ENCODE measurements at regions not wholly inside any gene's neighbourhood (a gene's known extent, or its start where the extent isn't known, plus 50 kb on each side); places are given as distances from the start of the nearest gene placed in this dataset.
"Not testable (repeated sequence)": the region's sequence is repeated elsewhere in the genome, so short reads cannot be mapped to it uniquely, and the experiment has no call there.

DNA sequence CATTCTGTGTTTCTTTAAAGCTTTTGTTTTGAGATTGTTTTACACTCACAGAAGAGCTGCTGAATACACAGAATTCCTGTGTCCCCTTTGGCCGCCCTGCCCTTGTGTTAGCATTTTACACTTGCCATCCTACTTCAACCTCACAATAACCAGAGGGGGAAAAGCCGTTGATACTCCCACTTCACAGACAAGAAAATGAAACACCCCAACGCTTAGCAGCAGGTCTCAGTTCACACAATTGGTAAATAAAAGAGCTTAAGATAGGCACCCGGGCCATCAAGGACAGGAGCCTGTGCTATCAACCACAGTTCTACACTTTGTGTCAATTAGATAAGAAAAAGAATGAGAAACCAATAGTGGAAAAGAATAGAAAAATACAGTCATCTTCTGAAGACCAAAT, 178.0 kb downstream of the SYK start:
- no peak for DNase-seq (ENCODE audit: low read depth, low spot score)

- no peak for DNase-seq (ENCODE audit: low read depth, low spot score)
Measured at GRCh38 chr9:90981726-90982125, 180.1 kb downstream of the SYK start.

GRCh38 chr9:90983394-90983793, 181.8 kb downstream of the SYK start:
- DNase-seq (ENCODE audit: low read depth, low spot score), result no peak

DNA sequence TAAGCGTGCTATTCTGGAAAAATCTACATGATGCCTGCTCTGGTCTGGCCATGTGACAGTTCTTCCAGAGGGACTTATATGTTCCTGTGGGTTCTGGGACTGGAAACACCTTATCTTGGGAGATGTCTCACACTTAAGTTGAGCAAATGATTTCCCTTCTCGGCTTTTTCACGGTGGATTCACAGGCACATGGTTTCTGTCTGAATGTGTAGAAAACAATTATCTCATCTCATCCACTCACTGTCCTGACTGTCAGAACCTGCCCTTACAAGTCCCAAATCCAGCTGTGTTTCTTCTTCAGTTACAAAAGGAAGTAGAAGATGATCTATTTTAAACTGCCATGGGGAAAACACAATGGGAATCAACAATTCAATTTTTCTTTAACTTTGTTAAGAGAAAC, 184.0 kb downstream of the SYK start:
- DNase-seq (ENCODE audit: low read depth, low spot score), result no peak

DNA sequence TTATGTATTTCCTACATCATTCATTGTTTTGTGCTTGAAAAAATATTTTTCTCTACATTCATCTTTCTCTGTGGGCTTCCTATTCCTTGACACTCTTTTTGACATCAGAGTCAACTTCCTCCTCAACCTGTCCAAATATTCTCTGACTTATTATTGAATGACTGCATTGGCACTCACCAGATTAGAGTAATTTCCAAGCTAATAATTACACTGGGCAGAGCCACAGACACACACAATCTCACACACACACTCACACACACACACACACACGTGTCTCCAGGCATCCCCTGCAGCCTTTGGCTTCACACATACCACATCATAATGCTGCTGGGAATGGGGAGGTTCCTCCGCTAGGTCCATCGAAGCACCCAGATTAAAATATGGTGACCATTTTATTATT, 184.5 kb downstream of the SYK start:
- no peak for DNase-seq (ENCODE audit: low read depth, low spot score)

- no peak for DNase-seq (ENCODE audit: low read depth, low spot score)
Measured at GRCh38 chr9:90987566-90987965, 185.9 kb downstream of the SYK start.

GRCh38 chr9:90988318-90988717, 186.7 kb downstream of the SYK start:
- DNase-seq (ENCODE audit: low read depth, low spot score), result no peak

DNA sequence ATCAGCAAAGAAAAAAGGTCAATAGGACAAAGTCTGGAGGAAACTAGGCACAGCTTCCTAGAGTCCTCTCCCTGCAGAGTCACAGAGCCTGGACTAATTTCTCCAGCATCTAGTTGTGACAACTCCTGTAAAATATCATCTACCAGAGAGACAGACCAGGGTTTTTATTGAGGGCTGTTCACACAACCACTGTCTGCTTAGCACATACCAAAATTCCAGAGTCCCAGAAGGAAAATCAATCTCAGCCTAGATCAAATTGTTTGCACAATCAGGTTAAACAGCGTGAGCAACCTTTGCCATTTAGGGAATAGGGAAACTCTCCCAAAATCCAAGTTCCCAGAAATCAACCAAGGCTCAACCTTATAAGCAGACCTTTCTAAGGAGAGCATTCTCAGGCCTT, 190.3 kb downstream of the SYK start:
- DNase-seq (ENCODE audit: low read depth, low spot score), result no peak

GRCh38 chr9:90995516-90995915, 193.9 kb downstream of the SYK start:
- no peak for DNase-seq (ENCODE audit: low read depth, low spot score)

- DNase-seq (ENCODE audit: low read depth, low spot score), result no peak
Measured at GRCh38 chr9:90996154-90997065, 194.8 kb downstream of the SYK start.

DNA sequence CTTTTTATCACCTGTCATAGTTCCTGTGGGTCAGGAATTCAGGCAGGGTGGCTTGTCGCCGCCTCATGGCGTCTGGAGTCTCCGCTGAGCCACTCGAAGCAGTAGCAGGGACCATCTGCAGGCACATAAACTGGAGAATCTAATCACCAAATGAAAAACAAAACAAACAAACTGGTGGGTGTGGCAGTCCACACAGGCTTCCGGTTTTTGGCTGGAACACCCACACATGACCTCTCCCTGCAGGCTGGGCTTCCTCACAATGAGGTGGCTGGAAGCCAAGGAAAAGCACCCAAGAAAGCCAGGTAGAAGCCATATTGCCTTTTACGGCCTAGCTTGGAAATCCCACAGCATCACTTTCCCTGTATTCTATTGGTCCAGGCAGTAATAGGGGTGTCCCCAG, 197.0 kb downstream of the SYK start:
- no peak for DNase-seq (ENCODE audit: low read depth, low spot score)

GRCh38 chr9:90999425-91000397, 198.1 kb downstream of the SYK start:
- no peak for DNase-seq (ENCODE audit: low read depth, low spot score)

DNA sequence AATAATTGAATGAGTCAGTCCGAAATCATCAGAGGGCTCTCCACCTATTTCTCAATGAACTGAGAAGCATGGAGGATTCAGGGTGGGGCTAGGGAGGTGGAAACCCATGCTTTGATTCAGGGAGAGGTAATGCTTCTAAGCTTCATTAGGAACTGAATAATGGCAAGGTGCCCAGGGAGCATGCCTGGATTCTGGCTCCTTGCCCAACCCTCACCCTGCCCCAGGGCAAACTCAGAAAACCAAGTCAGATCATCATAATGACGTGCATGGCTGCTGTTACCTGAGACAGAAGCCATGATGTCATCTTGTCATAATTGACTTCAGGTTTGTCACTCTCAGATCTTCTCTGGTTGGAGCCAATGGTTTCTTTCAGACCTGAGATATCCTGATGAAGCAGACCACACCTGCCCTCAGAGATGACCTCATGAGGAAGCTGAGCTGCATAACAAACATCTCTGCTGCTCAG, 199.6 kb downstream of the SYK start:
- DNase-seq (ENCODE audit: low read depth, low spot score), result no peak

DNA sequence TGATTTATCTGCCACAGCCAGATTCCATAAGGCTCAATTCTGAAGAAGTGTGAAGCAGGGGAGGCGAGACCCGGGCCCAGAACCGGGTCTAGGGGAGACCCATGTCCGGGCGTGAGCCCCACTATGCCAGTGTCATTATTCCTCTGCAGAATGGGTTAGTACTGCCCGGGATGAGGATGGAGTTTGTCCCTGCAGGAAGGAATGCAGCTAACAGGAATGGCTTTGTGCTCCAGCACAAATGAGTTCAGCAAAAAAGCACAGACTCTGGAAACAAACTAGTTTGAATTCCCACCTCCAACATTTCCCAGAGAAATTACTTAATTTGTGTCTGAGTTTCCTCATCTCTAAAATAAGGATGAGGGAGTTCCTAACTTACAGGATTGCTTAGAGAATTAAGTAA, 202.9 kb downstream of the SYK start:
- no peak for DNase-seq (ENCODE audit: low read depth, low spot score)

DNA sequence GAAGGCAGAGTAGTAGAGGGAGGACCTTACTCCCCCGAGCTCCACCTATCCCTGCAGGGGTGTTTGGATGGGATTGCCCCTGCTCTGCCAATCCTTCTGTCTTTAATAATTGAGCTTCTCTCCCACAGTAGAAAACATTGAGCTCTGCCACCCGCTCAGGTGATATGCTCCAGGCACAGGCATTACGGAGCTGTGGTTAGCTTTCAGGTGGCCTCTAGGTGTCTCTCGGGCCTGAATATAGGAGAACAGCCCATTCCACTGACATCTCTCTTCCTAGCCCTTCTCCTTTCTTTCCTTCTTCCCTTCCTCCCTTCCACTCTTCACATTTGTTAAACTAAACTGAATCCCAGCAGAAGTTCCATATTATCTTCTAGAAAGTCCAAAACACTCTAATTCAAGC, 203.4 kb downstream of the SYK start:
- no peak for DNase-seq (ENCODE audit: low read depth, low spot score)

DNA sequence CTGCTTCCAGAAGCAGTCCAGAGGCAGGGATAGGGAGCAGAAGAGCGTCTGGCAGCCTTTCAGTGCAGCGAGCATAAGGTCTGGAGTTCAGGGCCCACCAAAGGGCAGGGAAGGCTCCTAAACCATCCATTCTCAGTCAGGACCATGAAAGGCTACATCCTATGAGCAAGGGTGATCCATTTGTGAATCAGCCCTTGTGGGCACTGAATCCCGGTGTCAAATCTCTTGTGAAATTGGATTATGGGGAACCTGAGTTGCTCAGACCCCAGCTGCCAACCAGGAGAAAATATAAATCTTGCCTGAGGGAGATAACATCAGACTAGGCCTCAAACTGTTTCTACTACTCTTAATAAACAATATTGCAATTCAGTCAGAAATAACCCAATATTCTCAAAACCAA, 204.4 kb downstream of the SYK start:
- no peak for DNase-seq (ENCODE audit: low read depth, low spot score)

- DNase-seq (ENCODE audit: low read depth, low spot score), result no peak
Measured at GRCh38 chr9:91008568-91008967, 206.9 kb downstream of the SYK start.

DNA sequence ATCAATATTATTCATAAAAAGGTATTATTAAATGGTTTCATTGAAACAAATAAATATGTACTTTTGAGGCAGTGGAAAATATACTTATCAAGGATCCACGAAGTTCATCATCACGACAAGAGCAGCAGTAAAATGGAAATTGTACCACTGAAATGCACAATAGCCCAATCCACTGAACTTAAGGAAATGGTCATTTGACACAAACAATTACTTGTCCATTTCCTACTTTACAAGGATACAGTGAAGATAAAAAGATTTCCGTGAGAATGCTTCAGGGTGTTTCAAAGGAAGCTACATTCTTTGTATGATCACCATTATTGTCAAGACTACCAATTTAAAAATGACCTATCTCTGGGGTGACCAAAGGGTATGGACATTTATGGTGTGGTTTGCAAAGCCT, 210.3 kb downstream of the SYK start:
- DNase-seq (ENCODE audit: low read depth, low spot score), result no peak

DNA sequence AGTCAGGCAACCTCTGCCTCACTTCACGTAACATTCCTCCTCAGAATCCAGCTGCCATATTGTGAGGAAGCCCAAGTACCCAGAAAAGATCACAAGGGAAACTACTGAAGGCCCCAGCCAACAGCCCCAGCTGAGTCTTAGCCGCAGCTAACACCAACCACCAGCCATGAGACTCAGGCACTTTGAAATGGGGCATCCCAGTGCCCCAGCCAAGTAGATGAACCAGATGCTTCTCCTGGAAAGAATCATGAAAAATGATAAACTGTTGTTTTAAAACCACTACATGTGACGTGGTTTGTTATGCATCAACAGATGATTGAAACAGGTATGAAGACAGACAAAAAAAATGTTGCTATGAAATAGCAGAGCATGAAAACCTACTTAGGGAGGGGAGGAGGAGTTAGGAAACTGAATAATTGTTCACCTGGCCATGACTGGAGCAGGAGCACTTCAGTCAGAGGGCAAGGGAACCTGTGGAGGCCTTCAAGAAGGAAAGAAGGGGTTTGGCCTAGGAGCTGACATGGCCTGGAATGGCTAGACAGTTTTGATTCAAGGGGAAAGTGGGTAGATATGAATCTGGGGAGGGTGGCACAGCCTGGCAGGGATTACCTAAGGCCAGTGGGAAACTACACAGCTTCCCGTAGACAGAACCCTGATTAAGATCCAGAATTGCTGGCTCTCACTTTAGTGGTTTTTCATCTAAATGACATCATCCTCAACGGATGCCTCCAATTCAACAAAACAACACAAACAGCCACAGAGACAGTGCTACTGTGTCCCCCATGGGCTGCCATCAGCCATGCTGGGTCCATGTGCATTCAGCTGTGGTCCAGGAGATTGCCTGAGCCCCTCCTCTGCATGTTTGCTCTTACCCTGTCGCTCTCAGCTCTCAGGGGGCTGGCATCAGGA, 211.6 kb downstream of the SYK start:
- DNase-seq (ENCODE audit: low read depth, low spot score), result no peak

- DNase-seq (ENCODE audit: low read depth, low spot score), result peak; percentile 72
Measured at GRCh38 chr9:91017245-91017644, 215.6 kb downstream of the SYK start.

- DNase-seq (ENCODE audit: low read depth, low spot score), result not testable (repeated sequence)
Measured at GRCh38 chr9:91019871-91020270, 218.3 kb downstream of the SYK start.

All from ELF-1 (cell line).